ENCODE measurements at regions not wholly inside any gene's neighbourhood (a gene's known extent, or its start where the extent isn't known, plus 50 kb on each side); places are given as distances from the start of the nearest gene placed in this dataset.

- no peak for TF ChIP-seq FOXM1 (IDR thresholded peaks at IDR 0.05; ENCODE audit: borderline replicate concordance)
- no peak for TF ChIP-seq ELF4 (IDR thresholded peaks at IDR 0.05)
- no peak for TF ChIP-seq SUZ12 (IDR thresholded peaks at IDR 0.05)
- no peak for TF ChIP-seq ARNT (IDR thresholded peaks at IDR 0.05)
- no peak for TF ChIP-seq BHLHE40 (IDR thresholded peaks at IDR 0.05; ENCODE audit: borderline replicate concordance)
- no peak for TF ChIP-seq LEF1 (IDR thresholded peaks at IDR 0.05; ENCODE audit: borderline replicate concordance)
- TF ChIP-seq NFRKB (IDR thresholded peaks at IDR 0.05) = no peak
- TF ChIP-seq SP1 (IDR thresholded peaks at IDR 0.05) = no peak
- TF ChIP-seq TARDBP (IDR thresholded peaks at IDR 0.05) = no peak
- TF ChIP-seq HDGF (IDR thresholded peaks at IDR 0.05; ENCODE audit: borderline replicate concordance) = no peak
- TF ChIP-seq FOXK2 (IDR thresholded peaks at IDR 0.05) = no peak
These were observed 129.6 kb upstream of the SEMA3A start for GRCh38 chr7:84324136-84324630.

Data from HEK293T (cell line).